CD4-positive, alpha-beta memory T cell (primary cell): ENCODE measurements at regions not wholly inside any gene's neighbourhood (a gene's known extent, or its start where the extent isn't known, plus 50 kb on each side); places are given as distances from the start of the nearest gene placed in this dataset.
"Not testable (repeated sequence)": the region's sequence is repeated elsewhere in the genome, so short reads cannot be mapped to it uniquely, and the experiment has no call there.

Source experiments
- CTCF ChIA-PET: fragments of 350-600 bp; sonication (Branson Sonifier 250); formaldehyde crosslinking; loops from one replicate; lab custom pipeline; 2021; ENCODE audit warnings: inconsistent platforms; ENCODE audit not compliant: partially characterized antibody; lab: Charles Lee
- POLR2A ChIA-PET: fragments of 350-600 bp; sonication (Branson Sonifier 250); formaldehyde crosslinking; loops from one replicate; lab custom pipeline; 2021; ENCODE audit not compliant: partially characterized antibody; lab: Charles Lee
- DNase-seq, 5 donors: peaks; one replicate each; pipeline versions ENCODE4 v3.0.0 to v3.0.0-alpha.2; 2020 to 2022; ENCODE audit warnings: mixed read lengths in 1 of 5
- H3K27ac ChIP-seq: one replicate; pipeline ENCODE4 v1.7.0; 2013; ENCODE audit warnings: low read depth, low read length
- H3K27me3 ChIP-seq: 2 replicates; pipeline ENCODE4 v1.7.0; 2013; ENCODE audit warnings: mild to moderate bottlenecking, low read length, moderate library complexity; ENCODE audit not compliant: insufficient read depth
- H3K36me3 ChIP-seq: 2 replicates; pipeline ENCODE4 v1.7.0; 2013; ENCODE audit warnings: mild to moderate bottlenecking, low read length, moderate library complexity; ENCODE audit not compliant: insufficient read depth
- H3K4me1 ChIP-seq: 2 replicates; pipeline ENCODE4 v1.7.0; 2013; ENCODE audit warnings: mild to moderate bottlenecking, low read length, moderate library complexity; ENCODE audit not compliant: insufficient read depth
- H3K4me3 ChIP-seq, 2 donors: one replicate each; pipeline ENCODE4 v1.7.0; 2013; ENCODE audit warnings: low read length in 2 of 2, mild to moderate bottlenecking in 1 of 2
- H3K9me3 ChIP-seq, 2 donors: one replicate each; pipeline ENCODE4 v1.7.0; 2013; ENCODE audit warnings: low read length in 2 of 2, control low read depth in 1 of 2; ENCODE audit not compliant: control insufficient read depth in 1 of 2
- H3K27ac Mint-ChIP-seq, 7 donors: one replicate each; pipeline ENCODE4 v1.8.0; 2020 to 2021; ENCODE audit warnings: mixed read lengths in 7 of 7, mild to moderate bottlenecking in 6 of 7, inconsistent platforms in 3 of 7, moderate library complexity in 3 of 7
- H3K27me3 Mint-ChIP-seq, 2 donors: one replicate each; pipeline ENCODE4 v1.8.0; 2020 to 2021; ENCODE audit warnings: mixed read lengths in 2 of 2
- H3K36me3 Mint-ChIP-seq, 2 donors: one replicate each; pipeline ENCODE4 v1.8.0; 2020 to 2021; ENCODE audit warnings: mixed read lengths in 2 of 2, inconsistent platforms in 1 of 2, mild to moderate bottlenecking in 1 of 2
- H3K4me1 Mint-ChIP-seq, 4 donors: one replicate each; pipeline ENCODE4 v1.8.0; 2020 to 2021; ENCODE audit warnings: mixed read lengths in 4 of 4, mild to moderate bottlenecking in 1 of 4
- H3K4me3 Mint-ChIP-seq, 8 donors: one replicate each; pipeline ENCODE4 v1.8.0; 2020 to 2021; ENCODE audit warnings: mixed read lengths in 8 of 8, mild to moderate bottlenecking in 7 of 8, moderate library complexity in 6 of 8, inconsistent platforms in 3 of 8
- H3K9me3 Mint-ChIP-seq, 8 donors: one replicate each; pipeline ENCODE4 v1.8.0; 2020 to 2021; ENCODE audit warnings: mixed read lengths in 8 of 8, mild to moderate bottlenecking in 5 of 8, inconsistent platforms in 3 of 8, moderate library complexity in 1 of 8
- intact Hi-C: fragments of 100-400 bp; cut with micrococcal nuclease; formaldehyde crosslinking; loops from one replicate; pipeline ENCODE4 v1.15.1; 2023

GRCh38 chr6:142648526-142648925 lies 296.4 kb downstream of the HIVEP2 start:
- intact Hi-C loops = no loop called here
- CTCF ChIA-PET = interaction anchor here (0.8 kb wide), 1 partner anchor 378 kb away, joined by 3 read pairs; no protein-coding TSS in a partner anchor
- Histone ChIP-seq H3K27ac (no peak overlapping the region), H3K36me3 (no peaks in the 10 kb centered on the region), H3K4me1 (no peaks in the 10 kb centered on the region), H3K4me3 (no peak overlapping the region), H3K9me3 (no peaks in the 10 kb centered on the region), H3K27me3 (no peaks in the 10 kb centered on the region)
- Mint-ChIP-seq H3K36me3 (no peaks in the 10 kb centered on the region), H3K27me3 (peaks cover 3 to 4% of the 10 kb centered on the region in 2 donors), H3K9me3 (peaks cover 0 to 2% (median 0%) of the 10 kb centered on the region in 8 donors), H3K4me3 (no peak overlapping the region), H3K4me1 (peaks cover 0 to 2% (median 0%) of the 10 kb centered on the region in 4 donors), H3K27ac (no peak overlapping the region)
- POLR2A ChIA-PET = no interaction called here
- no peak for DNase-seq

- H3K27ac ChIP-seq, POLR2A ChIA-PET, H3K4me1 Mint-ChIP-seq, H3K27me3 Mint-ChIP-seq, H3K4me1 ChIP-seq, H3K27ac Mint-ChIP-seq, H3K36me3 ChIP-seq, H3K9me3 Mint-ChIP-seq, CTCF ChIA-PET, H3K36me3 Mint-ChIP-seq, H3K27me3 ChIP-seq, H3K9me3 ChIP-seq, intact Hi-C loops, DNase-seq, H3K4me3 ChIP-seq: not testable (repeated sequence)
- H3K4me3 Mint-ChIP-seq = peak overlapping the region in 1 of 8 donors; percentile 31
These were observed 295.3 kb downstream of the HIVEP2 start for GRCh38 chr6:142649438-142650234.

GRCh38 chr6:142651384-142651783 lies 293.6 kb downstream of the HIVEP2 start:
- H3K36me3 Mint-ChIP-seq = no peaks in the 10 kb centered on the region
- no peak for DNase-seq
- no peaks in the 10 kb centered on the region for H3K9me3 Mint-ChIP-seq
- peaks cover 0 to 2% (median 0%) of the 10 kb centered on the region in 4 donors for H3K4me1 Mint-ChIP-seq
- ChIA-PET POLR2A (no interaction called here), CTCF (no interaction called here)
- Histone ChIP-seq H3K4me1 (no peaks in the 10 kb centered on the region), H3K4me3 (no peak overlapping the region), H3K36me3 (no peaks in the 10 kb centered on the region), H3K9me3 (no peaks in the 10 kb centered on the region), H3K27ac (no peak overlapping the region), H3K27me3 (no peaks in the 10 kb centered on the region)
- H3K4me3 Mint-ChIP-seq = no peak overlapping the region
- intact Hi-C loops = no loop called here
- peaks cover 5 to 6% of the 10 kb centered on the region in 2 donors for H3K27me3 Mint-ChIP-seq
- no peak overlapping the region for H3K27ac Mint-ChIP-seq

GRCh38 chr6:142653710-142654420 lies 291.1 kb downstream of the HIVEP2 start:
- DNase-seq = no peak
- Mint-ChIP-seq H3K27me3 (peaks cover 7 to 9% of the 10 kb centered on the region in 2 donors), H3K27ac (no peak overlapping the region), H3K9me3 (no peaks in the 10 kb centered on the region), H3K36me3 (no peaks in the 10 kb centered on the region), H3K4me1 (peaks cover 0 to 2% (median 0%) of the 10 kb centered on the region in 4 donors), H3K4me3 (no peak overlapping the region)
- no peak overlapping the region for H3K27ac ChIP-seq
- H3K4me3 ChIP-seq = no peak overlapping the region
- H3K27me3 ChIP-seq = no peaks in the 10 kb centered on the region
- H3K36me3 ChIP-seq = no peaks in the 10 kb centered on the region
- H3K9me3 ChIP-seq = no peaks in the 10 kb centered on the region
- ChIA-PET POLR2A (no interaction called here), CTCF (no interaction called here)
- intact Hi-C loops = no loop called here
- H3K4me1 ChIP-seq = no peaks in the 10 kb centered on the region

GRCh38 chr6:142659661-142660060 lies 285.3 kb downstream of the HIVEP2 start:
- intact Hi-C loops = no loop called here
- H3K9me3 ChIP-seq = no peaks in the 10 kb centered on the region
- Mint-ChIP-seq H3K27me3 (peaks cover 7% of the 10 kb centered on the region in 2 donors), H3K4me1 (no peaks in the 10 kb centered on the region), H3K4me3 (no peak overlapping the region), H3K36me3 (peaks cover 0 to 4% of the 10 kb centered on the region in 2 donors), H3K9me3 (peaks cover 0 to 21% (median 15%) of the 10 kb centered on the region in 8 donors), H3K27ac (no peak overlapping the region)
- CTCF ChIA-PET = no interaction called here
- H3K27ac ChIP-seq = no peak overlapping the region
- DNase-seq = no peak
- POLR2A ChIA-PET = no interaction called here
- H3K4me3 ChIP-seq = no peak overlapping the region
- H3K36me3 ChIP-seq = no peaks in the 10 kb centered on the region
- no peaks in the 10 kb centered on the region for H3K27me3 ChIP-seq
- H3K4me1 ChIP-seq = no peaks in the 10 kb centered on the region

GRCh38 chr6:142665393-142665792 lies 279.6 kb downstream of the HIVEP2 start:
- DNase-seq = no peak
- H3K36me3 ChIP-seq = no peaks in the 10 kb centered on the region
- CTCF ChIA-PET = no interaction called here
- H3K4me3 Mint-ChIP-seq = no peak overlapping the region
- no peak overlapping the region for H3K27ac ChIP-seq
- H3K27me3 ChIP-seq = no peaks in the 10 kb centered on the region
- peak overlapping the region in 1 of 7 donors; percentile 57 for H3K27ac Mint-ChIP-seq
- no peaks in the 10 kb centered on the region for H3K9me3 ChIP-seq
- H3K9me3 Mint-ChIP-seq = peaks cover 2 to 25% (median 15%) of the 10 kb centered on the region in 8 donors
- peaks cover 0 to 2% of the 10 kb centered on the region in 2 donors for H3K27me3 Mint-ChIP-seq
- H3K4me1 Mint-ChIP-seq = no peaks in the 10 kb centered on the region
- peaks cover 0 to 4% of the 10 kb centered on the region in 2 donors for H3K36me3 Mint-ChIP-seq
- no peaks in the 10 kb centered on the region for H3K4me1 ChIP-seq
- no peak overlapping the region for H3K4me3 ChIP-seq
- POLR2A ChIA-PET = no interaction called here
- intact Hi-C loops = no loop called here

GRCh38 chr6:142666599-142667185 lies 278.3 kb downstream of the HIVEP2 start:
- Mint-ChIP-seq H3K27me3 (peaks cover 0 to 2% of the 10 kb centered on the region in 2 donors), H3K36me3 (peaks cover 0 to 4% of the 10 kb centered on the region in 2 donors), H3K4me1 (no peaks in the 10 kb centered on the region), H3K4me3 (no peak overlapping the region), H3K9me3 (peaks cover 2 to 25% (median 15%) of the 10 kb centered on the region in 8 donors), H3K27ac (peak overlapping the region in 1 of 7 donors; percentile 27)
- H3K9me3 ChIP-seq = no peaks in the 10 kb centered on the region
- no peak overlapping the region for H3K27ac ChIP-seq
- H3K27me3 ChIP-seq = no peaks in the 10 kb centered on the region
- DNase-seq = no peak
- ChIA-PET POLR2A (no interaction called here), CTCF (no interaction called here)
- H3K36me3 ChIP-seq = no peaks in the 10 kb centered on the region
- no peaks in the 10 kb centered on the region for H3K4me1 ChIP-seq
- intact Hi-C loops = no loop called here
- no peak overlapping the region for H3K4me3 ChIP-seq
